SK-N-SH (cell line): ENCODE measurements at regions not wholly inside any gene's neighbourhood (a gene's known extent, or its start where the extent isn't known, plus 50 kb on each side); places are given as distances from the start of the nearest gene placed in this dataset.

ENCODE experiments used
- CTCF ChIA-PET: fragments of 300-600, 350-600 bp; formaldehyde crosslinking; extraction: SDS; loops from one replicate; lab custom pipeline; 2021; lab: Yijun Ruan, JAX
- POLR2A ChIA-PET: fragments of 350-600 bp; sonication (Branson Sonifier 250); formaldehyde crosslinking; extraction: SDS; loops from one replicate; lab custom pipeline; 2020; ENCODE audit warnings: antibody characterized with exemption, inconsistent platforms; lab: Yijun Ruan, JAX
- DNase-seq: peaks from one replicate; pipeline ENCODE4 v3.0.0; 2012
- H2AFZ ChIP-seq: fragments of 200-600 bp; sonication (generic); 2 replicates; pipeline ENCODE4 v1.8.1; 2016; ENCODE audit warnings: antibody characterized with exemption, mild to moderate bottlenecking, low read depth
- H3F3A ChIP-seq: fragments of 200-600 bp; sonication (generic); replicated peaks from 2 replicates; pipeline ENCODE3; 2016; ENCODE audit warnings: antibody characterized with exemption, mild to moderate bottlenecking; ENCODE audit not compliant: insufficient read depth
- H3K27ac ChIP-seq, 2 experiments: fragments of 200-500 bp in 1 of 2; fragments of 200-600 bp in 1 of 2; sonication (Bioruptor generic) in 1 of 2; sonication (generic), shearing (Covaris generic) in 1 of 2; 2 replicates each; pipeline versions ENCODE4 v1.5.1 to v1.6.1; 2014 to 2016; ENCODE audit warnings: low read depth in 2 of 2, inconsistent platforms in 1 of 2, low read length in 1 of 2, mild to moderate bottlenecking in 1 of 2, mixed read lengths in 1 of 2
- H3K27me3 ChIP-seq: fragments of 200-600 bp; sonication (generic), shearing (Covaris generic); 2 replicates; pipeline ENCODE4 v1.6.1; 2016; ENCODE audit warnings: mixed run types; ENCODE audit not compliant: insufficient read depth
- H3K36me3 ChIP-seq, 2 experiments: fragments of 200-500 bp in 1 of 2; fragments of 200-600 bp in 1 of 2; sonication (Bioruptor generic) in 1 of 2; sonication (generic) in 1 of 2; replicated peaks in 1 of 2; 2 replicates each; pipeline versions ENCODE3 to v1.5.1; 2014 to 2016; ENCODE audit warnings: low read length in 1 of 2, mild to moderate bottlenecking in 1 of 2; ENCODE audit not compliant: insufficient read depth in 2 of 2, control insufficient read depth in 1 of 2
- H3K4me1 ChIP-seq, 2 experiments: fragments of 200-500 bp in 1 of 2; fragments of 200-600 bp in 1 of 2; sonication (Bioruptor generic) in 1 of 2; sonication (generic), shearing (Covaris generic) in 1 of 2; 2 replicates each; pipeline versions ENCODE4 v1.5.1 to v1.6.1; 2014 to 2016; ENCODE audit warnings: low read depth in 1 of 2, low read length in 1 of 2, mixed run types in 1 of 2; ENCODE audit not compliant: insufficient read depth in 2 of 2, control insufficient read depth in 1 of 2
- H3K4me2 ChIP-seq: fragments of 200-600 bp; sonication (generic), shearing (Covaris generic); 2 replicates; pipeline ENCODE4 v1.6.1; 2017; ENCODE audit warnings: mixed run types
- H3K4me3 ChIP-seq, 2 experiments: fragments of 200-500 bp in 1 of 2; fragments of 200-600 bp in 1 of 2; sonication (Bioruptor generic) in 1 of 2; sonication (generic), shearing (Covaris generic) in 1 of 2; 2 replicates each; pipeline versions ENCODE4 v1.5.1 to v1.8.1; 2014 to 2016; ENCODE audit warnings: low read depth in 2 of 2, inconsistent platforms in 1 of 2, low read length in 1 of 2, mild to moderate bottlenecking in 1 of 2, mixed read lengths in 1 of 2, moderate library complexity in 1 of 2
- H3K79me2 ChIP-seq: fragments of 200-600 bp; sonication (generic); 2 replicates; pipeline ENCODE4 v1.8.1; 2017; ENCODE audit warnings: mild to moderate bottlenecking; ENCODE audit not compliant: insufficient read depth
- H3K9ac ChIP-seq: fragments of 200-600 bp; sonication (generic); 2 replicates; pipeline ENCODE4 v1.6.1; 2017; ENCODE audit warnings: mixed run types
- H3K9me2 ChIP-seq: fragments of 200-600 bp; sonication (generic); 2 replicates; pipeline ENCODE4 v1.6.1; 2017; ENCODE audit warnings: mixed run types
- H3K9me3 ChIP-seq: fragments of 200-600 bp; sonication (generic); 2 replicates; pipeline ENCODE4 v1.6.1; 2017; ENCODE audit warnings: mixed run types, mild to moderate bottlenecking, moderate library complexity
- H4K20me1 ChIP-seq: fragments of 200-600 bp; sonication (generic); 2 replicates; pipeline ENCODE4 v1.6.1; 2017; ENCODE audit warnings: mild to moderate bottlenecking, mixed run types; ENCODE audit not compliant: insufficient read depth
- FOXJ3 ChIP-seq: sonication (generic); formaldehyde crosslinking; IDR thresholded peaks from 2 replicates; pipeline ENCODE4 v1.5.1; 2020; ENCODE audit warnings: mild to moderate bottlenecking, missing genetic modification reagents
- IRF3 ChIP-seq: fragments of 150-350 bp; IDR thresholded peaks from 2 replicates; pipeline ENCODE4 v1.6.1; 2016; ENCODE audit warnings: mild to moderate bottlenecking, low read depth, low read length
- JUND ChIP-seq: IDR thresholded peaks from 2 replicates; pipeline ENCODE4 v1.4.0; 2012
- NRF1 ChIP-seq: IDR thresholded peaks from 2 replicates; pipeline ENCODE4 v1.6.1; 2012; ENCODE audit warnings: low read depth, mild to moderate bottlenecking, low read length
- RAD21 ChIP-seq: IDR thresholded peaks from 2 replicates; pipeline ENCODE4 v1.6.1; 2012; ENCODE audit warnings: mild to moderate bottlenecking, low read length
- RCOR1 ChIP-seq: fragments of 150-350 bp; IDR thresholded peaks from 2 replicates; pipeline ENCODE4 v1.6.1; 2017; ENCODE audit warnings: antibody characterized with exemption, low read length
- TAF1 ChIP-seq: IDR thresholded peaks from 2 replicates; pipeline ENCODE4 v1.6.1; 2012; ENCODE audit warnings: low read depth, mild to moderate bottlenecking, low read length, moderate library complexity, borderline replicate concordance
- TCF12 ChIP-seq: IDR thresholded peaks from 2 replicates; pipeline ENCODE4 v1.4.0; 2012
- USF1 ChIP-seq: IDR thresholded peaks from 2 replicates; pipeline ENCODE4 v1.4.0; 2012; ENCODE audit warnings: low read depth, borderline replicate concordance
- USF2 ChIP-seq: fragments of 150-350 bp; IDR thresholded peaks from 2 replicates; pipeline ENCODE4 v1.6.1; 2017; ENCODE audit warnings: antibody characterized with exemption, low read length, low read depth, borderline replicate concordance
- YY1 ChIP-seq: IDR thresholded peaks from 2 replicates; pipeline ENCODE4 v1.4.0; 2012; ENCODE audit warnings: low read depth, mild to moderate bottlenecking
- ZBTB33 ChIP-seq: IDR thresholded peaks from 2 replicates; pipeline ENCODE4 v1.4.0; 2012; ENCODE audit warnings: low read depth, borderline replicate concordance
- WGBS: methylation state at CpG from one replicate; pipeline ENCODE4 v1.1.6; 2017; ENCODE audit warnings: low lambda C conversion rate; 5-methylcytosine and 5-hydroxymethylcytosine counted together

DNA sequence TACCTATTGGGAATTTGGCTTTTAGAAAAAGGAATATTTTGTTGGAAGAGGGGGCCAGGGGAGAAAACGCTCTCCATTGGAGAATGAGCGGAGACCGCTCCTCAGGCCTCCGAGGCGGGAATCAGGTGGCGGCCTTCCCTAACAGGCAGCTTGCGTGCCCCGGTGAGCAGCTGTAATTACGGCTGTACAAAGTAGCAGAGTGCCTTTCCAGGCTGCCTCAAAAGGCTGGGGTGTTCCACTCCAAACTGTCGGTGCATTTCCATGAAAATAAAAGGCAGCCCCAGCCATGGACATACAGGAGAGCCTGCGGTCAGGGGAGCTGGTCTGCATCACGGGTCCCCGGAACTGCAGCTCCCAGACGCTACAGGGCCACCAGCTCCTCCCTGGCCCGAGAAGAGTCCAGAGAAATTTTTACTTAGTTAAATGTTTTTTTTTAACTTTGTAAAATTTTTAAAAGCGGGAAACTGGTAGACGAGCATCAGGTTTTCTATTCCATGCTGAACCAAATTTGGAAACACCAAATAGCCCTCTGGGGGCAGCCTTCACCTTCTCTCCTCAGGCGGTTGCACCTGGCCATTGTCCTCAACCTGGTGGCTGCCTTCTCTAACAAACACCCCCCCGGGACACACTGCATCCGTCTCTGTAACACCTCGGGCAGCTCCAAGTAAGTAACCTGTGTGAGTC, 209.3 kb upstream of the SALL3 start:
- H3K79me2 ChIP-seq: no peaks in the 10 kb centered on the region
- H3F3A ChIP-seq: no peaks in the 10 kb centered on the region
- H3K36me3 ChIP-seq: no peaks in the 10 kb centered on the region
- no peaks in the 10 kb centered on the region for H3K9me2 ChIP-seq
- H3K4me2 ChIP-seq: no peak overlapping the region
- H3K27me3 ChIP-seq: peaks cover 55% of the 10 kb centered on the region
- 31% methylated on average over 21 of the region's 21 CpGs for WGBS
- ChIA-PET CTCF (no interaction called here), POLR2A (no interaction called here)
- no peak overlapping the region for H3K27ac ChIP-seq
- H4K20me1 ChIP-seq: no peaks in the 10 kb centered on the region
- no peak overlapping the region for H2AFZ ChIP-seq
- no peak overlapping the region for H3K4me3 ChIP-seq
- H3K9ac ChIP-seq: no peak overlapping the region
- H3K9me3 ChIP-seq: no peaks in the 10 kb centered on the region
- DNase-seq: no peak
- no peak for TF ChIP-seq RAD21
- no peak for TF ChIP-seq USF2
- TF ChIP-seq TCF12: no peak
- no peak for TF ChIP-seq NRF1
- H3K4me1 ChIP-seq: no peaks in the 10 kb centered on the region

DNA sequence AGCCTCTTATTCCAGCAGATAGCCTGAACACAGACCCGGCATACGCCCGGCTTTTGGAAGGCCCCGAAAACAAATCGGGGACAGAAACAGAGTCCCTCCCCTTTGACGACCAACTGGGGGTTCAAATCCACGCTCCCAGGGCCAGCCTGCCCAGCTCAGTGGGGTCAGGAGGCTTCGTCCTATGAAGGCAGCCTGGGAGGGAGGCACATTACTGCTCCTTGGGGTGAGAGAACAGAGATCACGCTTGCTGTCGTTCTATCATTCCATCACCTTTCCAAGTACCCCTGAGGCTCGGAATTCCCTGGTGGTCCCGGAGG, 208.8 kb upstream of the SALL3 start:
- POLR2A ChIA-PET: no interaction called here
- Histone ChIP-seq H3F3A (no peaks in the 10 kb centered on the region), H3K4me3 (no peak overlapping the region), H4K20me1 (no peaks in the 10 kb centered on the region)
- TF ChIP-seq YY1 (no peak), JUND (no peak), TAF1 (no peak), ZBTB33 (no peak), RCOR1 (no peak), RAD21 (no peak), USF1 (no peak), NRF1 (no peak), IRF3 (no peak), FOXJ3 (no peak)
- TF ChIP-seq, all 33 proteins: peak for 0
- Histone ChIP-seq H3K9me3 (no peaks in the 10 kb centered on the region), H3K4me2 (no peak overlapping the region), H3K9ac (no peak overlapping the region), H3K36me3 (no peaks in the 10 kb centered on the region), H3K27ac (no peak overlapping the region), H2AFZ (no peak overlapping the region), H3K4me1 (no peaks in the 10 kb centered on the region), H3K9me2 (no peaks in the 10 kb centered on the region), H3K27me3 (peaks cover 55% of the 10 kb centered on the region), H3K79me2 (no peaks in the 10 kb centered on the region)
- CTCF ChIA-PET: no interaction called here
- no peak for DNase-seq
- 11% methylated on average over 6 of the region's 12 CpGs for WGBS
